ENCODE measurements at regions not wholly inside any gene's neighbourhood (a gene's known extent, or its start where the extent isn't known, plus 50 kb on each side); places are given as distances from the start of the nearest gene placed in this dataset.

- H3K27ac ChIP-seq (ENCODE audit: low read length) = no peak overlapping the region
- H3K27me3 ChIP-seq (replicated peaks; ENCODE audit: insufficient read depth, low read length) = no peaks in the 10 kb centered on the region
- H3F3A ChIP-seq (ENCODE audit: insufficient read depth, low read length) = no peaks in the 10 kb centered on the region
- no peak overlapping the region for H3K4me2 ChIP-seq (ENCODE audit: low read depth, low read length)
- H3K9ac ChIP-seq (ENCODE audit: low read length) = no peak overlapping the region
- H4K20me1 ChIP-seq (ENCODE audit: insufficient read depth, low read length) = no peaks in the 10 kb centered on the region
- no peaks in the 10 kb centered on the region for H3K36me3 ChIP-seq (replicated peaks; ENCODE audit: insufficient read depth, low read length)
- H3K9me3 ChIP-seq (replicated peaks; ENCODE audit: insufficient read depth, low read length) = no peaks in the 10 kb centered on the region
- no peak overlapping the region for H3K4me3 ChIP-seq (ENCODE audit: low read length)
- H3K9me2 ChIP-seq (replicated peaks; ENCODE audit: insufficient read depth, low read length) = no peaks in the 10 kb centered on the region
- TF ChIP-seq CTCF (IDR thresholded peaks at IDR 0.05; ENCODE audit: low read length) = no peak
- TF ChIP-seq EZH2phosphoT487 (IDR thresholded peaks at IDR 0.05; ENCODE audit: low read length) = no peak
- no peak for TF ChIP-seq EZH2 (optimal IDR thresholded peaks at IDR 0.05; ENCODE audit: low read depth, low read length)
- no peaks in the 10 kb centered on the region for H3K4me1 ChIP-seq (ENCODE audit: low read length)
- no peaks in the 10 kb centered on the region for H3K79me2 ChIP-seq (ENCODE audit: low read length)
- DNase-seq = no peak
- no peak overlapping the region for H2AFZ ChIP-seq (ENCODE audit: low read length)
Observed at GRCh38 chr2:106037932-106038331, 156.2 kb downstream of the UXS1 start.

DNA sequence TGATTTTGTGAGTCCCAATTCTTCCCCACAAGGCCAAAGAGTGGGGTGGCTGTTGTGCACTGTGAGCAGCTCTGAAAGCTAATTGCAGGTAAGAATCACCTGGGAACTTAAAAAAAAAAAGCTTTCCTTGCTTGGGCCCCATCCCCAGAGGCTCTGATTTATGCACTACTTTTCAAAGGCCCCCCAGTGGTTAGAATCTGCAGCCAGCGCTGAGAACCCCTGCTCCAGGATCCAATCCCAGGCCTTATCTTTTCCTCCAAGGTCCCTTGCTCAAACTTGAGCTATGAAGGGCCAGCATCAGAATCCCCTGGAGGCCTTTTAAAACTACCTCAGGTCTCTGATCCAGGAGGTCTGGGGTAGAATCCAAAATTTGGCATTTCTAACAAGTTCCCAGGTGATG is 156.8 kb downstream of the UXS1 start:
- H3K4me3 ChIP-seq (ENCODE audit: low read length) = no peak overlapping the region
- no peaks in the 10 kb centered on the region for H3K79me2 ChIP-seq (ENCODE audit: low read length)
- no peaks in the 10 kb centered on the region for H3K4me1 ChIP-seq (ENCODE audit: low read length)
- H4K20me1 ChIP-seq (ENCODE audit: insufficient read depth, low read length) = no peaks in the 10 kb centered on the region
- H3K27me3 ChIP-seq (replicated peaks; ENCODE audit: insufficient read depth, low read length) = no peaks in the 10 kb centered on the region
- no peak overlapping the region for H2AFZ ChIP-seq (ENCODE audit: low read length)
- H3K9me3 ChIP-seq (replicated peaks; ENCODE audit: insufficient read depth, low read length) = no peaks in the 10 kb centered on the region
- no peaks in the 10 kb centered on the region for H3F3A ChIP-seq (ENCODE audit: insufficient read depth, low read length)
- no peak overlapping the region for H3K27ac ChIP-seq (ENCODE audit: low read length)
- no peak for DNase-seq
- no peak overlapping the region for H3K4me2 ChIP-seq (ENCODE audit: low read depth, low read length)
- H3K9me2 ChIP-seq (replicated peaks; ENCODE audit: insufficient read depth, low read length) = no peaks in the 10 kb centered on the region
- TF ChIP-seq EZH2phosphoT487 (IDR thresholded peaks at IDR 0.05; ENCODE audit: low read length) (no peak), EZH2 (optimal IDR thresholded peaks at IDR 0.05; ENCODE audit: low read depth, low read length) (no peak), CTCF (IDR thresholded peaks at IDR 0.05; ENCODE audit: low read length) (no peak)
- no peaks in the 10 kb centered on the region for H3K36me3 ChIP-seq (replicated peaks; ENCODE audit: insufficient read depth, low read length)
- H3K9ac ChIP-seq (ENCODE audit: low read length) = no peak overlapping the region

- Histone ChIP-seq H3K4me1 (ENCODE audit: low read length) (no peaks in the 10 kb centered on the region), H3K27ac (ENCODE audit: low read length) (no peak overlapping the region), H3F3A (ENCODE audit: insufficient read depth, low read length) (no peaks in the 10 kb centered on the region), H3K36me3 (replicated peaks; ENCODE audit: insufficient read depth, low read length) (no peaks in the 10 kb centered on the region), H3K27me3 (replicated peaks; ENCODE audit: insufficient read depth, low read length) (no peaks in the 10 kb centered on the region), H3K9me3 (replicated peaks; ENCODE audit: insufficient read depth, low read length) (no peaks in the 10 kb centered on the region), H3K79me2 (ENCODE audit: low read length) (no peaks in the 10 kb centered on the region), H4K20me1 (ENCODE audit: insufficient read depth, low read length) (no peaks in the 10 kb centered on the region), H3K9ac (ENCODE audit: low read length) (no peak overlapping the region), H3K9me2 (replicated peaks; ENCODE audit: insufficient read depth, low read length) (no peaks in the 10 kb centered on the region), H3K4me2 (ENCODE audit: low read depth, low read length) (no peak overlapping the region), H3K4me3 (ENCODE audit: low read length) (no peak overlapping the region), H2AFZ (ENCODE audit: low read length) (no peak overlapping the region)
- TF ChIP-seq CTCF (IDR thresholded peaks at IDR 0.05; ENCODE audit: low read length) = no peak
- TF ChIP-seq EZH2phosphoT487 (IDR thresholded peaks at IDR 0.05; ENCODE audit: low read length) = no peak
- TF ChIP-seq EZH2 (optimal IDR thresholded peaks at IDR 0.05; ENCODE audit: low read depth, low read length) = no peak
- no peak for DNase-seq
Observed at GRCh38 chr2:106034325-106034724, 159.8 kb downstream of the UXS1 start.

All from MM.1S (cell line).